DND-41 (cell line): ENCODE measurements at regions not wholly inside any gene's neighbourhood (a gene's known extent, or its start where the extent isn't known, plus 50 kb on each side); places are given as distances from the start of the nearest gene placed in this dataset.

Experiments used
- ATAC-seq: fragments of 200-7000 bp; cut with Tn5 transposase; 3 replicates; pipeline ENCODE4 v1.9.1; 2021; ENCODE audit warnings: low read depth; ENCODE audit not compliant: insufficient read depth
- DNase-seq: peaks from one replicate; pipeline ENCODE4 v3.0.0-alpha.2; 2020
- H2AFZ ChIP-seq: 2 replicates; pipeline ENCODE4 v1.6.0; 2012; ENCODE audit warnings: low read depth, low read length
- H3K27ac ChIP-seq: 2 replicates; pipeline ENCODE4 v1.5.1; 2012; ENCODE audit warnings: low read length, inconsistent platforms
- H3K27me3 ChIP-seq: fragments of 200-600 bp; sonication (generic); 2 replicates; pipeline ENCODE4 v1.6.0; 2012; ENCODE audit warnings: low read length, mild to moderate bottlenecking, inconsistent platforms; ENCODE audit not compliant: insufficient read depth, poor library complexity
- H3K36me3 ChIP-seq: 2 replicates; pipeline ENCODE4 v1.5.1; 2012; ENCODE audit warnings: low read length, inconsistent platforms; ENCODE audit not compliant: insufficient read depth
- H3K4me1 ChIP-seq: 2 replicates; pipeline ENCODE4 v1.5.1; 2012; ENCODE audit warnings: mild to moderate bottlenecking, low read length; ENCODE audit not compliant: insufficient read depth
- H3K4me2 ChIP-seq: 2 replicates; pipeline ENCODE4 v1.6.0; 2012; ENCODE audit warnings: mild to moderate bottlenecking, moderate library complexity, low read length, inconsistent platforms; ENCODE audit not compliant: insufficient read depth
- H3K4me3 ChIP-seq, 2 experiments: fragments of 200-600 bp in 1 of 2; shearing (Covaris generic) in 1 of 2; 2 replicates each; pipeline ENCODE4 v1.5.1; 2012 to 2016; ENCODE audit warnings: inconsistent platforms in 2 of 2, low read length in 2 of 2, mild to moderate bottlenecking in 2 of 2, low read depth in 1 of 2, moderate library complexity in 1 of 2
- H3K79me2 ChIP-seq: 2 replicates; pipeline ENCODE4 v1.6.0; 2012; ENCODE audit warnings: low read length, inconsistent platforms; ENCODE audit not compliant: insufficient read depth
- H3K9ac ChIP-seq: 2 replicates; pipeline ENCODE4 v1.6.0; 2012; ENCODE audit warnings: low read depth, mild to moderate bottlenecking, inconsistent platforms, low read length, moderate library complexity
- H3K9me3 ChIP-seq: 2 replicates; pipeline ENCODE4 v1.5.1; 2012; ENCODE audit warnings: low read length, moderate library complexity, mild to moderate bottlenecking, inconsistent platforms; ENCODE audit not compliant: insufficient read depth, severe bottlenecking
- H4K20me1 ChIP-seq: 2 replicates; pipeline ENCODE4 v1.6.0; 2012; ENCODE audit warnings: low read length; ENCODE audit not compliant: insufficient read depth
- EZH2 ChIP-seq: IDR thresholded peaks from 3 replicates; pipeline ENCODE4 v1.6.1; 2012; ENCODE audit warnings: borderline replicate concordance, low read depth, mild to moderate bottlenecking, moderate library complexity, low read length, inconsistent platforms; ENCODE audit not compliant: severe bottlenecking
- TF ChIP-seq, protein P1 (sequence below): IDR thresholded peaks from 2 replicates; pipeline ENCODE4 v1.5.1; 2012; ENCODE audit warnings: borderline replicate concordance, low read length, moderate library complexity, mild to moderate bottlenecking; ENCODE audit not compliant: poor library complexity, severe bottlenecking; ENCODE audit errors: extremely low read depth

DNA sequence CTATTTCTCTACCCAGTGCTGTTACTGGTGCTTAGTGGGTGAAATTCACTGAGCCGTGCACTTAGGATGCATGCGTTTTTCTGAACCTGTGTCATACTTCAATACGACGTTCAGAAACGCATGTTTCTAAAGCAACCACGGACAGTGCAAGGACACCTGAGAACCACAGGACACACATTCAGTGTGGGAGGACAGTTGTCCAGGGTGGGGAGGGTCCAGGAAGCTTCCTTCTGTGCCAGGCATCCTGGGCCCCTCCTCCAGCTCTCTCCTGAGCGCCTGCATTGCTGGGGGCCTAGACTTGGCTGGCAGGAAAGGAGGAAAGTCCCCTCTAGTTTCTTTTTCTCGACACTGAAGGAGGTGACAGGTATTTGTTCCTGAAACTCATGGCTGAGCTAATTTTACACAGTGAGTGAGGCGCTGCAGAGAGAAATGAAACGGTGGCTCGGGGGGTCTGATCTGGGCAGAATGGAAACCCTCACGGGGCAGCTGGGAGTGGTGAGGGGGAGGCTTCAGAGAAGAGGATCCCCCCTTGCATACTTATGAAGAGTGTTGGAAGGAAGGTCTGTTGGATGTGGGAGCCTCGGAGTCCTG is 89.9 kb downstream of the IRF8 start:
- no peak overlapping the region for H3K4me3 ChIP-seq
- TF ChIP-seq, protein P1, sequence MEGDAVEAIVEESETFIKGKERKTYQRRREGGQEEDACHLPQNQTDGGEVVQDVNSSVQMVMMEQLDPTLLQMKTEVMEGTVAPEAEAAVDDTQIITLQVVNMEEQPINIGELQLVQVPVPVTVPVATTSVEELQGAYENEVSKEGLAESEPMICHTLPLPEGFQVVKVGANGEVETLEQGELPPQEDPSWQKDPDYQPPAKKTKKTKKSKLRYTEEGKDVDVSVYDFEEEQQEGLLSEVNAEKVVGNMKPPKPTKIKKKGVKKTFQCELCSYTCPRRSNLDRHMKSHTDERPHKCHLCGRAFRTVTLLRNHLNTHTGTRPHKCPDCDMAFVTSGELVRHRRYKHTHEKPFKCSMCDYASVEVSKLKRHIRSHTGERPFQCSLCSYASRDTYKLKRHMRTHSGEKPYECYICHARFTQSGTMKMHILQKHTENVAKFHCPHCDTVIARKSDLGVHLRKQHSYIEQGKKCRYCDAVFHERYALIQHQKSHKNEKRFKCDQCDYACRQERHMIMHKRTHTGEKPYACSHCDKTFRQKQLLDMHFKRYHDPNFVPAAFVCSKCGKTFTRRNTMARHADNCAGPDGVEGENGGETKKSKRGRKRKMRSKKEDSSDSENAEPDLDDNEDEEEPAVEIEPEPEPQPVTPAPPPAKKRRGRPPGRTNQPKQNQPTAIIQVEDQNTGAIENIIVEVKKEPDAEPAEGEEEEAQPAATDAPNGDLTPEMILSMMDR: no peak
- no peak for TF ChIP-seq EZH2
- no peak overlapping the region for H3K27ac ChIP-seq
- no peaks in the 10 kb centered on the region for H3K9me3 ChIP-seq
- H3K36me3 ChIP-seq: no peaks in the 10 kb centered on the region
- H3K4me2 ChIP-seq: no peak overlapping the region
- H4K20me1 ChIP-seq: no peaks in the 10 kb centered on the region
- ATAC-seq (no peak), DNase-seq (no peak)
- no peak overlapping the region for H2AFZ ChIP-seq
- H3K9ac ChIP-seq: no peak overlapping the region
- H3K4me1 ChIP-seq: no peaks in the 10 kb centered on the region
- H3K79me2 ChIP-seq: no peaks in the 10 kb centered on the region
- peaks cover 10% of the 10 kb centered on the region for H3K27me3 ChIP-seq

DNA sequence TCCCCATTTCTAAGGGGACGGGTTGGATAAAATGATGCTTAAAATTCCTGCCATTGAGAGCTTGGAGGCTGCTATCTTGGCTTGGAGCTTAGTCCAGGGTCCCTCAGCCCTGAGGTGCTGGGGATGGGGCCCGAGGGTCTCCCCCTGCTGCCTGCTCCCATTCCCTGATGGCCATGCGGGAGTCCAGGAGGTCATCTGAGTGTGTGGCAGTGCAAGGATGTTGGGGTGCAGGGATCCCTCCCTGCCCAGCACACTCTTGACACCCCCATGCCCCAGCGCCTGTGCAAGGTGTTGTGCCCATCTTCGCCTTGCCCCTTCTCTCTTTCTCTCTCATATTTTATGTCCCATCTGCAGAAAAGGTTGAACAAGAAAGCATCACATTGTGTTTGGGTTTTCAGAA is 90.4 kb downstream of the IRF8 start:
- no peak overlapping the region for H3K9ac ChIP-seq
- no peak overlapping the region for H3K27ac ChIP-seq
- H3K79me2 ChIP-seq: no peaks in the 10 kb centered on the region
- H3K27me3 ChIP-seq: peaks cover 6% of the 10 kb centered on the region
- H3K36me3 ChIP-seq: no peaks in the 10 kb centered on the region
- H3K4me2 ChIP-seq: no peak overlapping the region
- H3K9me3 ChIP-seq: no peaks in the 10 kb centered on the region
- H3K4me3 ChIP-seq: no peak overlapping the region
- H3K4me1 ChIP-seq: no peaks in the 10 kb centered on the region
- H4K20me1 ChIP-seq: no peaks in the 10 kb centered on the region
- no peak overlapping the region for H2AFZ ChIP-seq
- ATAC-seq (no peak), DNase-seq (no peak)
- no peak for TF ChIP-seq EZH2
- TF ChIP-seq, protein P1: no peak

DNA sequence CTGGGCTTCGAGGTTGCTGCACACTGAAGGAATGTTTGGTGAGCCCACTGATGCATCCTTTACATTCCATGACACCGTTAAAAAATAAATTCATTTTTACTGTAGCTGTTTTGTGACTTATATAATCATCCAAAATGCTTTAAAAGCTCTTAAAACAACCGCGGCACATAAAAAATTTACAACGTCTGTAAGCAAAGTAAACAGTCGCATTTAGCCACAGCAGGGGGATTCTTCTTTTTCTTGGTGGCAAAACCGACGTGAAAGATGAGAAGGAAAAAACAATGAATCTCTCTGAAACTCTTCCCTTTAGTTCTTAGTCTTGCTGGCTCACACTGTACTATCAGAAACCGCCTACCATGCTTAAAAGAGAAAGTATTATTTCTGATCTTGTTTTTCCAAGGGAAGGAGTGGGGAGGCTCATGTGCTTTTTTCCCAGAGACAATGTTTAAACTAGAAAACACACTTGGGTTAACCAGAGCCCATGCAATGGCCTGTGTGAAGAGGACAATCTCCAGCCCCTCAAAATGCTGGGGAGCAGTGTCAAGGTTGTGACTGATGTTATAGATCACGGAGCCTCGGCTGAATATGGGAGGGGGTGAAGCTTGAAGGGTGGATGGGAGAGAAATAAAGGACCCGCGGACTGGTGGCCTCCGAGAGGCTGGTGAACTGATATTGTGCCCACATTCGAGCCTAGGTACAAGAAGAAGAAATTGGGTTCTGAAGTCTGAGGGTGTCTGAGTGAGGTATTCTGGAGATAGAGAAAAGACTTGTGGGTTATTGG is 91.1 kb downstream of the IRF8 start:
- Histone ChIP-seq H3K4me1 (no peaks in the 10 kb centered on the region), H3K27ac (no peak overlapping the region), H3K36me3 (no peaks in the 10 kb centered on the region), H3K9ac (no peak overlapping the region), H3K9me3 (no peaks in the 10 kb centered on the region), H2AFZ (no peak overlapping the region), H3K27me3 (peaks cover 6% of the 10 kb centered on the region), H3K79me2 (no peaks in the 10 kb centered on the region), H4K20me1 (no peaks in the 10 kb centered on the region), H3K4me3 (no peak overlapping the region), H3K4me2 (no peak overlapping the region)
- DNase-seq: no peak
- no peak for TF ChIP-seq EZH2
- ATAC-seq: no peak

DNA sequence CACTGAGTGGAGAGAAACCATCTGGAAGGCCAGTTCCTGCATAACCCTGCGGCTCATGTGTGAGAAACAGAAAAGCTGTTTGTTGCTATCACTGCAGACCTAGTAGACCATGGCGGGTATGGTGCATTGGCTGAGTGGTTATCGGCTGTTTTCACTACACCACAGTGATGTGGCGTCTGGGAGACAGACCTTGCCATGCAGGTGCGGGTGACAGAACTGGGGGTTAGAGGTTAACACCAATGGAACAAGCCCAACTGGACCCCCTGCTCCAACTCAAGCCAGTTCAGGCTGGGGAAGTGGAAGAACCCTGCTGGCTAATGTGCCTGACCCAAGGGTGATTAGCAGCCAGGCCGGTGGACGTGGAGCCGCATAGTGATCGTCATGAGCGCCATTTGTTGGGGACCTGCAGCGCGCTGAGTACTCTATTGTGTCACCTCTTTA is 91.9 kb downstream of the IRF8 start:
- no peak for ATAC-seq
- no peaks in the 10 kb centered on the region for H3K79me2 ChIP-seq
- H3K9ac ChIP-seq: no peak overlapping the region
- no peak overlapping the region for H3K4me2 ChIP-seq
- peaks cover 6% of the 10 kb centered on the region for H3K27me3 ChIP-seq
- DNase-seq: no peak
- TF ChIP-seq, protein P1: no peak
- no peak for TF ChIP-seq EZH2
- no peak overlapping the region for H3K4me3 ChIP-seq
- no peaks in the 10 kb centered on the region for H4K20me1 ChIP-seq
- H3K9me3 ChIP-seq: no peaks in the 10 kb centered on the region
- no peak overlapping the region for H3K27ac ChIP-seq
- H3K36me3 ChIP-seq: no peaks in the 10 kb centered on the region
- no peak overlapping the region for H2AFZ ChIP-seq
- H3K4me1 ChIP-seq: no peaks in the 10 kb centered on the region
